Neutrophil (primary cell): ENCODE measurements at regions not wholly inside any gene's neighbourhood (a gene's known extent, or its start where the extent isn't known, plus 50 kb on each side); places are given as distances from the start of the nearest gene placed in this dataset.

Experiments used
- H3K27ac ChIP-seq: fragments of 200-600 bp; sonication (generic); 2 replicates; pipeline ENCODE4 v1.5.1; 2016; ENCODE audit warnings: mild to moderate bottlenecking, moderate library complexity
- H3K27me3 ChIP-seq: fragments of 200-600 bp; sonication (generic); 2 replicates; pipeline ENCODE4 v1.6.0; 2016; ENCODE audit warnings: mild to moderate bottlenecking
- H3K36me3 ChIP-seq: fragments of 200-600 bp; sonication (generic); 2 replicates; pipeline ENCODE4 v1.5.1; 2017
- H3K4me1 ChIP-seq, 2 experiments: fragments of 200-600 bp in 1 of 2; sonication (generic) in 1 of 2; 1 replicate in 1 of 2; 2 replicates in 1 of 2; pipeline versions ENCODE4 v1.5.1 to v1.6.1; 2013 to 2016; ENCODE audit warnings: low read depth in 1 of 2, low read length in 1 of 2, mild to moderate bottlenecking in 1 of 2, moderate library complexity in 1 of 2; ENCODE audit not compliant: control insufficient read depth in 1 of 2, insufficient read depth in 1 of 2
- H3K4me3 ChIP-seq, 2 experiments: fragments of 200-600 bp in 1 of 2; sonication (generic) in 1 of 2; 1 replicate in 1 of 2; 2 replicates in 1 of 2; pipeline ENCODE4 v1.5.1; 2013 to 2016; ENCODE audit warnings: low read depth in 1 of 2, low read length in 1 of 2, mild to moderate bottlenecking in 1 of 2, moderate library complexity in 1 of 2
- H3K9me3 ChIP-seq: fragments of 200-600 bp; sonication (generic); 2 replicates; pipeline ENCODE4 v1.5.1; 2016
- TF ChIP-seq, protein P1 (sequence below): fragments of 200-600 bp; sonication (generic); IDR thresholded peaks from 2 replicates; pipeline ENCODE4 v1.5.1; 2016; ENCODE audit warnings: antibody characterized with exemption

DNA sequence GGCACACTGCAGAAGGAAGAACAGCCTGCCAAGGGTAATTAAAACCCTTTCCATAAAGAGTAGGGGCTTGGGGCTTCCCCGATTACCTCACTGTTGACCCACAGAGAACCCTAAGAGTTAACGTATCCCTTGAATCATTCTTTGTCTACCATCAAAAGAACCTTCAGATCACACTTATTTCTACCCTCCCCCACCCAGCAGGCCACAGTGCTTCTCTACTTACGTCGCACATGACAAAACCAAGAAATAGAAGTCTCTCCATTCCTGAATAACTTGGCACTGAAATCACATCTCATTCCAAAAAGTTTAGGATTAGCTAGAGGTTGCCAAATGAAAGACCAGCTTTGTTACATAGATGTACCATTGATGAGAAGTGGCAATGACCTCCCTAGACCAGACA, 268.7 kb upstream of the GAS1 start:
- TF ChIP-seq, protein P1, sequence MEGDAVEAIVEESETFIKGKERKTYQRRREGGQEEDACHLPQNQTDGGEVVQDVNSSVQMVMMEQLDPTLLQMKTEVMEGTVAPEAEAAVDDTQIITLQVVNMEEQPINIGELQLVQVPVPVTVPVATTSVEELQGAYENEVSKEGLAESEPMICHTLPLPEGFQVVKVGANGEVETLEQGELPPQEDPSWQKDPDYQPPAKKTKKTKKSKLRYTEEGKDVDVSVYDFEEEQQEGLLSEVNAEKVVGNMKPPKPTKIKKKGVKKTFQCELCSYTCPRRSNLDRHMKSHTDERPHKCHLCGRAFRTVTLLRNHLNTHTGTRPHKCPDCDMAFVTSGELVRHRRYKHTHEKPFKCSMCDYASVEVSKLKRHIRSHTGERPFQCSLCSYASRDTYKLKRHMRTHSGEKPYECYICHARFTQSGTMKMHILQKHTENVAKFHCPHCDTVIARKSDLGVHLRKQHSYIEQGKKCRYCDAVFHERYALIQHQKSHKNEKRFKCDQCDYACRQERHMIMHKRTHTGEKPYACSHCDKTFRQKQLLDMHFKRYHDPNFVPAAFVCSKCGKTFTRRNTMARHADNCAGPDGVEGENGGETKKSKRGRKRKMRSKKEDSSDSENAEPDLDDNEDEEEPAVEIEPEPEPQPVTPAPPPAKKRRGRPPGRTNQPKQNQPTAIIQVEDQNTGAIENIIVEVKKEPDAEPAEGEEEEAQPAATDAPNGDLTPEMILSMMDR = no peak
- Histone ChIP-seq H3K36me3 (no peaks in the 10 kb centered on the region), H3K4me1 (no peaks in the 10 kb centered on the region), H3K9me3 (no peaks in the 10 kb centered on the region), H3K27me3 (no peaks in the 10 kb centered on the region), H3K4me3 (no peak overlapping the region), H3K27ac (no peak overlapping the region)

- no peak overlapping the region for H3K4me3 ChIP-seq
- H3K27ac ChIP-seq = no peak overlapping the region
- H3K27me3 ChIP-seq = no peaks in the 10 kb centered on the region
- no peaks in the 10 kb centered on the region for H3K36me3 ChIP-seq
- H3K9me3 ChIP-seq = no peaks in the 10 kb centered on the region
- TF ChIP-seq, protein P1 = no peak
- H3K4me1 ChIP-seq = no peaks in the 10 kb centered on the region
Measured at GRCh38 chr9:87216897-87217455, 269.7 kb upstream of the GAS1 start.

- Histone ChIP-seq H3K27ac (no peak overlapping the region), H3K27me3 (no peaks in the 10 kb centered on the region), H3K4me1 (no peaks in the 10 kb centered on the region), H3K9me3 (no peaks in the 10 kb centered on the region), H3K36me3 (no peaks in the 10 kb centered on the region), H3K4me3 (no peak overlapping the region)
- TF ChIP-seq, protein P1 = no peak
Measured at GRCh38 chr9:87223392-87224246, 274.0 kb upstream of the DAPK1 start.

DNA sequence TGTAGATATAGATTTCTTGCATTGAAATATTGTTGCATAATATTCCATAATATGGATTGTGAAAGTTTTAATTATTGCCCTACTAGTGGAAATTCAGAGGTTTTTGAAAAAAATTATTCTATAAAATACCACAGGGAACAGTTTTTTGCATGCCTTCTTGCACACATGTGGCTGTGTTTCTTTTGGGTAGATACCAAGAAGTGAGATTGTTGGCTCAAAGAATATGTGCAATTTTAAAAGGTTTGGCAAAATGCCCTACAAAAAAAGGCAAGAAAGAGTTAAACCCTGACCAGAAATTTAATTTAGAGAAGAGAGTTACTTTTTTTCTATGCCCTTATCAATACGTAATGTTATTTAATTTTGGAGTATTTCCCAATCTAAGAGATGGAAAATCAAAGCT, 270.8 kb upstream of the DAPK1 start:
- H3K9me3 ChIP-seq = no peaks in the 10 kb centered on the region
- no peaks in the 10 kb centered on the region for H3K36me3 ChIP-seq
- no peaks in the 10 kb centered on the region for H3K4me1 ChIP-seq
- no peaks in the 10 kb centered on the region for H3K27me3 ChIP-seq
- TF ChIP-seq, protein P1 = no peak
- H3K4me3 ChIP-seq = no peak overlapping the region
- no peak overlapping the region for H3K27ac ChIP-seq

- H3K36me3 ChIP-seq = no peaks in the 10 kb centered on the region
- no peaks in the 10 kb centered on the region for H3K27me3 ChIP-seq
- no peaks in the 10 kb centered on the region for H3K4me1 ChIP-seq
- no peaks in the 10 kb centered on the region for H3K9me3 ChIP-seq
- TF ChIP-seq, protein P1 = no peak
- no peak overlapping the region for H3K4me3 ChIP-seq
- no peak overlapping the region for H3K27ac ChIP-seq
Measured at GRCh38 chr9:87227456-87227855, 270.2 kb upstream of the DAPK1 start.
